Fibroblast of skin of left quadriceps (primary cell): ENCODE measurements at regions not wholly inside any gene's neighbourhood (a gene's known extent, or its start where the extent isn't known, plus 50 kb on each side); places are given as distances from the start of the nearest gene placed in this dataset.
"Not testable (repeated sequence)": the region's sequence is repeated elsewhere in the genome, so short reads cannot be mapped to it uniquely, and the experiment has no call there.

Experiments
- DNase-seq, 2 experiments: peaks; one replicate each; pipeline ENCODE4 v3.0.0-alpha.2; 2013; ENCODE audit warnings: low read depth in 2 of 2

- DNase-seq: no peak
These were observed 435.5 kb downstream of the DTWD2 start for GRCh38 chr5:118552731-118553360.

GRCh38 chr5:118552146-118552545 is 436.2 kb downstream of the DTWD2 start:
- no peak for DNase-seq

- DNase-seq: no peak
These were observed 436.6 kb downstream of the DTWD2 start for GRCh38 chr5:118551716-118552115.

GRCh38 chr5:118551031-118551430 is 437.3 kb downstream of the DTWD2 start:
- DNase-seq: no peak

- peak; percentile 92 to 93 for DNase-seq
These were observed 439.3 kb downstream of the DTWD2 start for GRCh38 chr5:118548761-118549720.

GRCh38 chr5:118545470-118545869 is 442.9 kb downstream of the DTWD2 start:
- DNase-seq: no peak

- DNase-seq: no peak
These were observed 443.4 kb downstream of the DTWD2 start for GRCh38 chr5:118544887-118545449.

- no peak for DNase-seq
These were observed 454.4 kb downstream of the DTWD2 start for GRCh38 chr5:118533923-118534322.

GRCh38 chr5:118533156-118533555 is 455.2 kb downstream of the DTWD2 start:
- no peak for DNase-seq

- no peak for DNase-seq
These were observed 457.1 kb downstream of the DTWD2 start for GRCh38 chr5:118531276-118531675.

- no peak for DNase-seq
These were observed 458.8 kb downstream of the DTWD2 start for GRCh38 chr5:118529361-118530144.

- DNase-seq: peak; percentile 41 to 50
These were observed 465.7 kb downstream of the DTWD2 start for GRCh38 chr5:118522626-118523025.

GRCh38 chr5:118520771-118521415 is 467.5 kb downstream of the DTWD2 start:
- no peak for DNase-seq

- no peak for DNase-seq
These were observed 468.9 kb downstream of the DTWD2 start for GRCh38 chr5:118519466-118519865.

- DNase-seq: no peak
These were observed 469.6 kb downstream of the DTWD2 start for GRCh38 chr5:118518720-118519119.

GRCh38 chr5:118511846-118512245 is 476.5 kb downstream of the DTWD2 start:
- no peak for DNase-seq

- no peak for DNase-seq
These were observed 482.0 kb downstream of the DTWD2 start for GRCh38 chr5:118506217-118506852.

- not testable (repeated sequence) for DNase-seq
These were observed 486.1 kb downstream of the DTWD2 start for GRCh38 chr5:118502232-118502631.

GRCh38 chr5:118491351-118491750 is 497.0 kb downstream of the DTWD2 start:
- DNase-seq: no peak

GRCh38 chr5:118486647-118487225 is 501.6 kb downstream of the DTWD2 start:
- DNase-seq: no peak
